ENCODE measurements at regions not wholly inside any gene's neighbourhood (a gene's known extent, or its start where the extent isn't known, plus 50 kb on each side); places are given as distances from the start of the nearest gene placed in this dataset.

- H3K27ac ChIP-seq = peak overlapping the region in 3 of 10 donors; percentile 45 to 84 (median 74)
- peaks cover 0 to 5% (median 0%) of the 10 kb centered on the region in 9 donors for H3K36me3 ChIP-seq
- 91 to 93% methylated on average over 6 of the region's 6 CpGs for WGBS, 2 donors
- ATAC-seq = no peak
- H3K4me3 ChIP-seq = no peak overlapping the region
- H3K9me3 ChIP-seq = peaks cover 0 to 18% (median 11%) of the 10 kb centered on the region in 11 donors
- no peaks in the 10 kb centered on the region for H3K27me3 ChIP-seq
- TF ChIP-seq CTCF (IDR thresholded peaks at IDR 0.05) = no peak
- intact Hi-C loops (cut with DNase I) = no loop called here
- H3K4me1 ChIP-seq = peaks cover 12 to 94% (median 84%) of the 10 kb centered on the region in 9 donors
- DNase-seq = no peak
Observed at GRCh38 chr1:201767339-201767738, 61.6 kb upstream of the IPO9 start.

GRCh38 chr1:201769072-201769471, 59.9 kb upstream of the IPO9 start:
- H3K27me3 ChIP-seq = no peaks in the 10 kb centered on the region
- peaks cover 7 to 92% (median 80%) of the 10 kb centered on the region in 9 donors for H3K4me1 ChIP-seq
- no peak for TF ChIP-seq CTCF (IDR thresholded peaks at IDR 0.05)
- no peak for DNase-seq
- 50 to 61% methylated on average over 2 of the region's 2 CpGs for WGBS, 2 donors
- no peak overlapping the region for H3K4me3 ChIP-seq
- peaks cover 0 to 19% (median 11%) of the 10 kb centered on the region in 11 donors for H3K9me3 ChIP-seq
- peak overlapping the region; percentile 4 to 84 (median 56) for H3K27ac ChIP-seq
- peaks cover 0 to 5% (median 0%) of the 10 kb centered on the region in 9 donors for H3K36me3 ChIP-seq
- intact Hi-C loops (cut with DNase I) = no loop called here
- ATAC-seq = peak in 2 of 8 donors; percentile 15 to 18

GRCh38 chr1:201769966-201770365, 59.0 kb upstream of the IPO9 start:
- peak; percentile 35 to 77 for DNase-seq
- peak; percentile 60 to 92 (median 86) for ATAC-seq
- TF ChIP-seq CTCF (IDR thresholded peaks at IDR 0.05) = no peak
- Histone ChIP-seq H3K27me3 (no peaks in the 10 kb centered on the region), H3K27ac (peak overlapping the region in 9 of 10 donors; percentile 4 to 84 (median 60)), H3K9me3 (peaks cover 0 to 19% (median 11%) of the 10 kb centered on the region in 11 donors), H3K4me3 (no peak overlapping the region), H3K36me3 (peaks cover 0 to 8% (median 0%) of the 10 kb centered on the region in 9 donors), H3K4me1 (peaks cover 5 to 92% (median 77%) of the 10 kb centered on the region in 9 donors)
- 8 to 10% methylated on average over 3 of the region's 3 CpGs for WGBS, 2 donors
- intact Hi-C loops (cut with DNase I) = no loop called here

- peaks cover 3 to 92% (median 78%) of the 10 kb centered on the region in 9 donors for H3K4me1 ChIP-seq
- no peak overlapping the region for H3K4me3 ChIP-seq
- peaks cover 0 to 20% (median 0%) of the 10 kb centered on the region in 9 donors for H3K36me3 ChIP-seq
- no peak for TF ChIP-seq CTCF (IDR thresholded peaks at IDR 0.05)
- intact Hi-C loops (cut with DNase I) = no loop called here
- ATAC-seq = peak in 3 of 8 donors; percentile 28 to 49 (median 45)
- peak overlapping the region in 8 of 10 donors; percentile 4 to 84 (median 44) for H3K27ac ChIP-seq
- DNase-seq = no peak
- H3K27me3 ChIP-seq = no peaks in the 10 kb centered on the region
- H3K9me3 ChIP-seq = peaks cover 0 to 19% (median 11%) of the 10 kb centered on the region in 11 donors
- WGBS, 2 donors = 66 to 68% methylated on average over 2 of the region's 2 CpGs
Observed at GRCh38 chr1:201771466-201771865, 57.5 kb upstream of the IPO9 start.

All from heart right ventricle (tissue), 16 donors.